CD14-positive monocyte (primary cell): ENCODE measurements at regions not wholly inside any gene's neighbourhood (a gene's known extent, or its start where the extent isn't known, plus 50 kb on each side); places are given as distances from the start of the nearest gene placed in this dataset.

ENCODE experiments used
- DNase-seq, 3 donors: peaks; one replicate each; pipeline ENCODE4 v3.0.0-alpha.2; 2011 to 2022
- H2AFZ ChIP-seq: 2 replicates; pipeline ENCODE4 v1.6.0; 2012; ENCODE audit warnings: mild to moderate bottlenecking, low read depth, low read length, inconsistent platforms; ENCODE audit not compliant: insufficient read depth, poor library complexity, severe bottlenecking
- H3K27ac ChIP-seq, 2 donors: 1 replicate in 1 of 2; 2 replicates in 1 of 2; pipeline ENCODE4 v1.5.1; 2012 to 2013; ENCODE audit warnings: low read length in 2 of 2, control low read depth in 1 of 2, inconsistent platforms in 1 of 2, low read depth in 1 of 2, mild to moderate bottlenecking in 1 of 2
- H3K27me3 ChIP-seq, 2 donors: one replicate each; pipeline versions ENCODE4 v1.6.0 to v1.6.1; 2011 to 2013; ENCODE audit warnings: low read length in 2 of 2; ENCODE audit not compliant: control insufficient read depth in 2 of 2, insufficient read depth in 2 of 2
- H3K36me3 ChIP-seq, 2 donors: replicated peaks in 1 of 2; 1 replicate in 1 of 2; 2 replicates in 1 of 2; pipeline versions ENCODE4 v1.5.1 to v1.6.1; 2012 to 2013; ENCODE audit warnings: low read length in 2 of 2, control low read depth in 1 of 2, inconsistent platforms in 1 of 2, mild to moderate bottlenecking in 1 of 2; ENCODE audit not compliant: insufficient read depth in 2 of 2, control insufficient read depth in 1 of 2
- H3K4me1 ChIP-seq, 2 donors: 1 replicate in 1 of 2; 2 replicates in 1 of 2; pipeline versions ENCODE4 v1.5.1 to v1.6.1; 2012 to 2013; ENCODE audit warnings: low read length in 2 of 2, control low read depth in 1 of 2, inconsistent platforms in 1 of 2, mild to moderate bottlenecking in 1 of 2, moderate library complexity in 1 of 2; ENCODE audit not compliant: insufficient read depth in 2 of 2, control insufficient read depth in 1 of 2
- H3K4me2 ChIP-seq: replicated peaks from 2 replicates; pipeline ENCODE3; 2012; ENCODE audit warnings: low read length, moderate library complexity, mild to moderate bottlenecking; ENCODE audit not compliant: poor library complexity, severe bottlenecking; ENCODE audit errors: extremely low read depth
- H3K4me3 ChIP-seq, 3 experiments: fragments of 200-600 bp in 1 of 3; sonication (generic) in 1 of 3; replicated peaks in 1 of 3; 1 replicate in 2 of 3; 2 replicates in 1 of 3; pipeline ENCODE4 v1.5.1; 2011 to 2013; ENCODE audit warnings: low read length in 3 of 3, mild to moderate bottlenecking in 3 of 3, control low read depth in 2 of 3, low read depth in 2 of 3, inconsistent platforms in 1 of 3, moderate library complexity in 1 of 3
- H3K79me2 ChIP-seq: 2 replicates; pipeline ENCODE4 v1.6.0; 2012; ENCODE audit warnings: mild to moderate bottlenecking, control low read depth, inconsistent platforms, low read length, moderate library complexity; ENCODE audit not compliant: insufficient read depth
- H3K9ac ChIP-seq: 2 replicates; pipeline ENCODE4 v1.6.0; 2017; ENCODE audit warnings: low read length, mild to moderate bottlenecking; ENCODE audit not compliant: insufficient read depth, poor library complexity, severe bottlenecking
- H3K9me3 ChIP-seq, 2 donors: replicated peaks in 1 of 2; 1 replicate in 1 of 2; 2 replicates in 1 of 2; pipeline versions ENCODE4 v1.5.1 to v1.6.1; 2012 to 2013; ENCODE audit warnings: low read length in 2 of 2, control low read depth in 1 of 2; ENCODE audit not compliant: control insufficient read depth in 1 of 2, insufficient read depth in 1 of 2
- H4K20me1 ChIP-seq: 2 replicates; pipeline ENCODE4 v1.6.0; 2012; ENCODE audit warnings: mild to moderate bottlenecking, low read length, control low read depth, moderate library complexity; ENCODE audit not compliant: insufficient read depth
- H3K27ac Mint-ChIP-seq, 7 donors: one replicate each; pipeline ENCODE4 v1.8.0; 2020; ENCODE audit warnings: mild to moderate bottlenecking in 7 of 7, mixed read lengths in 7 of 7, moderate library complexity in 6 of 7, inconsistent platforms in 2 of 7
- H3K27me3 Mint-ChIP-seq, 3 donors: one replicate each; pipeline ENCODE4 v1.8.0; 2021 to 2022; ENCODE audit warnings: low read depth in 3 of 3, mild to moderate bottlenecking in 3 of 3, mixed read lengths in 3 of 3, moderate library complexity in 3 of 3, inconsistent platforms in 1 of 3
- H3K36me3 Mint-ChIP-seq, 2 donors: one replicate each; pipeline ENCODE4 v1.8.0; 2020; ENCODE audit warnings: mixed read lengths in 2 of 2, inconsistent platforms in 1 of 2, mild to moderate bottlenecking in 1 of 2
- H3K4me1 Mint-ChIP-seq: one replicate; pipeline ENCODE4 v1.8.0; 2020; ENCODE audit warnings: mild to moderate bottlenecking, mixed read lengths
- H3K4me3 Mint-ChIP-seq, 2 donors: one replicate each; pipeline ENCODE4 v1.8.0; 2020; ENCODE audit warnings: mild to moderate bottlenecking in 2 of 2, mixed read lengths in 2 of 2, moderate library complexity in 1 of 2
- H3K9me3 Mint-ChIP-seq, 7 donors: one replicate each; pipeline ENCODE4 v1.8.0; 2020 to 2022; ENCODE audit warnings: mixed read lengths in 7 of 7, mild to moderate bottlenecking in 6 of 7, moderate library complexity in 6 of 7, inconsistent platforms in 2 of 7
- CTCF ChIP-seq: fragments of 200-600 bp; IDR thresholded peaks from one replicate; pipeline ENCODE4 v1.8.0; 2022; ENCODE audit warnings: antibody characterized with exemption, mild to moderate bottlenecking
- WGBS: methylation state at CpG from one replicate; pipeline ENCODE4 v1.1.5; 2013; ENCODE audit warnings: missing lambda C conversion rate; ENCODE audit not compliant: insufficient coverage; 5-methylcytosine and 5-hydroxymethylcytosine counted together
- intact Hi-C, 2 donors: fragments of 100-400 bp; cut with micrococcal nuclease; formaldehyde crosslinking; loops; one replicate each; pipeline versions ENCODE4 v1.15.0 to v1.15.1; 2023

- no peaks in the 10 kb centered on the region for H3K27me3 ChIP-seq
- H3K4me1 Mint-ChIP-seq: no peaks in the 10 kb centered on the region
- H3K9ac ChIP-seq: no peak overlapping the region
- no peak for TF ChIP-seq CTCF
- no peaks in the 10 kb centered on the region for H3K36me3 Mint-ChIP-seq
- H3K27me3 Mint-ChIP-seq: no peaks in the 10 kb centered on the region
- H3K9me3 Mint-ChIP-seq: peaks cover 0 to 4% (median 0%) of the 10 kb centered on the region in 7 donors
- H3K4me1 ChIP-seq: no peaks in the 10 kb centered on the region
- H3K36me3 ChIP-seq: no peaks in the 10 kb centered on the region
- peak overlapping the region in 1 of 7 donors; percentile 11 for H3K27ac Mint-ChIP-seq
- no peaks in the 10 kb centered on the region for H4K20me1 ChIP-seq
- H3K4me3 ChIP-seq: no peak overlapping the region
- no peak overlapping the region for H2AFZ ChIP-seq
- H3K27ac ChIP-seq: no peak overlapping the region
- intact Hi-C loops: no loop called here
- H3K79me2 ChIP-seq: no peaks in the 10 kb centered on the region
- no peak overlapping the region for H3K4me2 ChIP-seq
- no peaks in the 10 kb centered on the region for H3K9me3 ChIP-seq
- DNase-seq: no peak
- H3K4me3 Mint-ChIP-seq: no peak overlapping the region
- no CpG with 5 or more reads among the region's 1 CpG for WGBS
Observed at GRCh38 chr5:104965006-104965405, 1402.4 kb upstream of the NUDT12 start.

- Mint-ChIP-seq H3K27ac (no peak overlapping the region), H3K27me3 (peaks cover 0 to 2% (median 0%) of the 10 kb centered on the region in 3 donors), H3K4me3 (no peak overlapping the region), H3K4me1 (no peaks in the 10 kb centered on the region), H3K9me3 (peaks cover 4 to 16% (median 7%) of the 10 kb centered on the region in 7 donors), H3K36me3 (no peaks in the 10 kb centered on the region)
- Histone ChIP-seq H3K9me3 (peaks cover 14 to 29% of the 10 kb centered on the region in 2 donors), H3K4me1 (no peaks in the 10 kb centered on the region), H3K4me2 (no peak overlapping the region), H3K4me3 (no peak overlapping the region), H3K27me3 (no peaks in the 10 kb centered on the region), H3K9ac (no peak overlapping the region), H4K20me1 (no peaks in the 10 kb centered on the region), H3K79me2 (no peaks in the 10 kb centered on the region), H3K36me3 (no peaks in the 10 kb centered on the region), H3K27ac (no peak overlapping the region), H2AFZ (no peak overlapping the region)
- no peak for TF ChIP-seq CTCF
- no peak for DNase-seq
- intact Hi-C loops: no loop called here
- WGBS: no CpG with 5 or more reads among the region's 2 CpGs
Observed at GRCh38 chr5:104955479-104955878, 1392.9 kb upstream of the NUDT12 start.
